Esophagus muscularis mucosa (tissue), 4 donors: ENCODE measurements at regions not wholly inside any gene's neighbourhood (a gene's known extent, or its start where the extent isn't known, plus 50 kb on each side); places are given as distances from the start of the nearest gene placed in this dataset.

ENCODE experiments used
- DNase-seq: peaks from one replicate; pipeline ENCODE4 v3.0.0-alpha.2; 2017; ENCODE audit errors: extremely low spot score
- H3K27ac ChIP-seq, 4 donors: fragments of 200-600 bp; sonication (generic); replicated peaks in 1 of 4; 1 replicate in 3 of 4; 2 replicates in 1 of 4; pipeline ENCODE4 v1.5.1; 2016 to 2019; ENCODE audit warnings: mild to moderate bottlenecking in 1 of 4
- H3K27me3 ChIP-seq, 4 donors: fragments of 200-600 bp; sonication (generic); one replicate each; pipeline versions ENCODE4 v1.5.1 to v1.6.0; 2016 to 2019
- H3K36me3 ChIP-seq, 4 donors: fragments of 200-600 bp; sonication (generic); one replicate each; pipeline ENCODE4 v1.5.1; 2016 to 2019
- H3K4me1 ChIP-seq, 4 donors: fragments of 200-600 bp; sonication (generic); one replicate each; pipeline ENCODE4 v1.5.1; 2016 to 2019
- H3K4me3 ChIP-seq, 4 donors: fragments of 200-600 bp; sonication (generic); 1 replicate in 2 of 4; 2 replicates in 2 of 4; pipeline ENCODE4 v1.5.1; 2016 to 2019; ENCODE audit warnings: mild to moderate bottlenecking in 4 of 4, moderate library complexity in 1 of 4
- H3K9me3 ChIP-seq, 4 donors: fragments of 200-600 bp; sonication (generic); 1 replicate in 3 of 4; 2 replicates in 1 of 4; pipeline ENCODE4 v1.5.1; 2016 to 2019
- EP300 ChIP-seq: sonication (generic); formaldehyde crosslinking; IDR thresholded peaks from one replicate; pipeline ENCODE4 v1.6.1; 2017; ENCODE audit warnings: antibody characterized with exemption
- POLR2A ChIP-seq: fragments of 450-650 bp; IDR thresholded peaks from one replicate; pipeline ENCODE4 v1.6.1; 2017; ENCODE audit warnings: antibody characterized with exemption, moderate library complexity, mild to moderate bottlenecking, low read depth
- POLR2AphosphoS5 ChIP-seq, 2 donors: sonication (generic); formaldehyde crosslinking; IDR thresholded peaks; one replicate each; pipeline ENCODE4 v1.6.1; 2017; ENCODE audit warnings: antibody characterized with exemption in 2 of 2
- WGBS: methylation state at CpG from one replicate; pipeline ENCODE4 v1.1.5; 2018; 5-methylcytosine and 5-hydroxymethylcytosine counted together
- intact Hi-C: fragments of 100-400 bp; cut with DNase I; formaldehyde crosslinking; loops from one replicate; pipeline ENCODE4 v1.15.1; 2023
- TF ChIP-seq, protein P1 (sequence below), 3 experiments: fragments of 200-600 bp in 2 of 3; fragments of 450-650 bp in 1 of 3; sonication (generic) in 2 of 3; IDR thresholded peaks; one replicate each; pipeline ENCODE4 v1.5.1; 2017 to 2019; ENCODE audit warnings: antibody characterized with exemption in 3 of 3, mild to moderate bottlenecking in 2 of 3, moderate library complexity in 1 of 3

- Histone ChIP-seq H3K4me1 (peaks cover 13 to 33% (median 23%) of the 10 kb centered on the region in 4 donors), H3K4me3 (no peak overlapping the region), H3K27me3 (no peaks in the 10 kb centered on the region), H3K27ac (no peak overlapping the region), H3K9me3 (no peaks in the 10 kb centered on the region), H3K36me3 (no peaks in the 10 kb centered on the region)
- 92% methylated on average over 7 of the region's 7 CpGs for WGBS
- no peak for TF ChIP-seq POLR2A
- TF ChIP-seq EP300: no peak
- TF ChIP-seq, protein P1, sequence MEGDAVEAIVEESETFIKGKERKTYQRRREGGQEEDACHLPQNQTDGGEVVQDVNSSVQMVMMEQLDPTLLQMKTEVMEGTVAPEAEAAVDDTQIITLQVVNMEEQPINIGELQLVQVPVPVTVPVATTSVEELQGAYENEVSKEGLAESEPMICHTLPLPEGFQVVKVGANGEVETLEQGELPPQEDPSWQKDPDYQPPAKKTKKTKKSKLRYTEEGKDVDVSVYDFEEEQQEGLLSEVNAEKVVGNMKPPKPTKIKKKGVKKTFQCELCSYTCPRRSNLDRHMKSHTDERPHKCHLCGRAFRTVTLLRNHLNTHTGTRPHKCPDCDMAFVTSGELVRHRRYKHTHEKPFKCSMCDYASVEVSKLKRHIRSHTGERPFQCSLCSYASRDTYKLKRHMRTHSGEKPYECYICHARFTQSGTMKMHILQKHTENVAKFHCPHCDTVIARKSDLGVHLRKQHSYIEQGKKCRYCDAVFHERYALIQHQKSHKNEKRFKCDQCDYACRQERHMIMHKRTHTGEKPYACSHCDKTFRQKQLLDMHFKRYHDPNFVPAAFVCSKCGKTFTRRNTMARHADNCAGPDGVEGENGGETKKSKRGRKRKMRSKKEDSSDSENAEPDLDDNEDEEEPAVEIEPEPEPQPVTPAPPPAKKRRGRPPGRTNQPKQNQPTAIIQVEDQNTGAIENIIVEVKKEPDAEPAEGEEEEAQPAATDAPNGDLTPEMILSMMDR (IDR thresholded peaks at IDR 0.05): no peak
- no peak for TF ChIP-seq POLR2AphosphoS5 (IDR thresholded peaks at IDR 0.05)
- no peak for DNase-seq
- intact Hi-C loops: no loop called here
Measured at GRCh38 chr2:74036010-74036409, 51.3 kb downstream of the TET3 start.

- 69% methylated on average over 4 of the region's 4 CpGs for WGBS
- intact Hi-C loops: no loop called here
- Histone ChIP-seq H3K36me3 (no peaks in the 10 kb centered on the region), H3K4me3 (no peak overlapping the region), H3K27ac (no peak overlapping the region), H3K4me1 (peaks cover 13 to 27% (median 21%) of the 10 kb centered on the region in 4 donors), H3K27me3 (no peaks in the 10 kb centered on the region), H3K9me3 (no peaks in the 10 kb centered on the region)
- DNase-seq: no peak
- TF ChIP-seq EP300 (no peak), POLR2AphosphoS5 (IDR thresholded peaks at IDR 0.05) (no peak), POLR2A (no peak)
- TF ChIP-seq, protein P1 (IDR thresholded peaks at IDR 0.05): no peak
Measured at GRCh38 chr2:74036450-74037195, 51.9 kb downstream of the TET3 start.

- DNase-seq: no peak
- no peaks in the 10 kb centered on the region for H3K27me3 ChIP-seq
- peaks cover 7 to 21% (median 14%) of the 10 kb centered on the region in 4 donors for H3K4me1 ChIP-seq
- H3K4me3 ChIP-seq: no peak overlapping the region
- intact Hi-C loops: no loop called here
- TF ChIP-seq POLR2AphosphoS5 (IDR thresholded peaks at IDR 0.05) (no peak), POLR2A (no peak)
- H3K9me3 ChIP-seq: no peaks in the 10 kb centered on the region
- H3K27ac ChIP-seq: no peak overlapping the region
- no peaks in the 10 kb centered on the region for H3K36me3 ChIP-seq
- 89% methylated on average over 1 of the region's 1 CpG for WGBS
Measured at GRCh38 chr2:74037379-74037860, 52.7 kb downstream of the TET3 start.

GRCh38 chr2:74039611-74040010 is 54.9 kb downstream of the TET3 start:
- H3K9me3 ChIP-seq: no peaks in the 10 kb centered on the region
- intact Hi-C loops: no loop called here
- TF ChIP-seq, protein P1 (IDR thresholded peaks at IDR 0.05): no peak
- TF ChIP-seq POLR2A: no peak
- no peaks in the 10 kb centered on the region for H3K36me3 ChIP-seq
- H3K27me3 ChIP-seq: no peaks in the 10 kb centered on the region
- no peak for DNase-seq
- peaks cover 0 to 16% (median 9%) of the 10 kb centered on the region in 4 donors for H3K4me1 ChIP-seq
- H3K27ac ChIP-seq: no peak overlapping the region
- 100% methylated on average over 2 of the region's 2 CpGs for WGBS
- H3K4me3 ChIP-seq: no peak overlapping the region

- Histone ChIP-seq H3K36me3 (peaks cover under 1 to 3% (median under 1%) of the 10 kb centered on the region in 4 donors), H3K4me3 (no peak overlapping the region), H3K9me3 (no peaks in the 10 kb centered on the region), H3K27ac (no peak overlapping the region), H3K4me1 (peaks cover 0 to 16% (median 9%) of the 10 kb centered on the region in 4 donors), H3K27me3 (no peaks in the 10 kb centered on the region)
- intact Hi-C loops: no loop called here
- WGBS: 87% methylated on average over 3 of the region's 3 CpGs
- no peak for TF ChIP-seq POLR2AphosphoS5 (IDR thresholded peaks at IDR 0.05)
- TF ChIP-seq EP300: no peak
- no peak for TF ChIP-seq POLR2A
- TF ChIP-seq, protein P1 (IDR thresholded peaks at IDR 0.05): no peak
- DNase-seq: no peak
Measured at GRCh38 chr2:74041182-74041581, 56.5 kb downstream of the TET3 start.
